Liver (tissue), 6 donors: ENCODE measurements at regions not wholly inside any gene's neighbourhood (a gene's known extent, or its start where the extent isn't known, plus 50 kb on each side); places are given as distances from the start of the nearest gene placed in this dataset.
"Not testable (repeated sequence)": the region's sequence is repeated elsewhere in the genome, so short reads cannot be mapped to it uniquely, and the experiment has no call there.

ENCODE experiments used
- DNase-seq: peaks from one replicate; pipeline ENCODE4 v3.0.0-alpha.2; 2017; ENCODE audit warnings: low spot score
- H3K27ac ChIP-seq, 2 donors: one replicate each; pipeline ENCODE4 v1.7.0; 2013; ENCODE audit warnings: inconsistent platforms in 2 of 2, low read length in 2 of 2, control low read depth in 1 of 2, low read depth in 1 of 2, mild to moderate bottlenecking in 1 of 2
- H3K27me3 ChIP-seq, 4 donors: one replicate each; pipeline versions ENCODE4 v1.6.1 to v1.7.0; 2013; ENCODE audit warnings: low read length in 3 of 4, inconsistent platforms in 1 of 4, mild to moderate bottlenecking in 1 of 4, moderate library complexity in 1 of 4; ENCODE audit not compliant: control insufficient read depth in 4 of 4, insufficient read depth in 4 of 4
- H3K36me3 ChIP-seq, 4 donors: one replicate each; pipeline versions ENCODE4 v1.6.1 to v1.7.0; 2013; ENCODE audit warnings: low read length in 3 of 4, mild to moderate bottlenecking in 3 of 4, low read depth in 1 of 4, moderate library complexity in 1 of 4; ENCODE audit not compliant: control insufficient read depth in 4 of 4, insufficient read depth in 3 of 4
- H3K4me1 ChIP-seq, 4 donors: one replicate each; pipeline versions ENCODE4 v1.6.1 to v1.7.0; 2013; ENCODE audit warnings: low read length in 3 of 4, mild to moderate bottlenecking in 3 of 4, moderate library complexity in 1 of 4; ENCODE audit not compliant: control insufficient read depth in 4 of 4, insufficient read depth in 4 of 4
- H3K4me3 ChIP-seq, 3 donors: one replicate each; pipeline versions ENCODE4 v1.6.1 to v1.7.0; 2013; ENCODE audit warnings: low read length in 3 of 3, control low read depth in 1 of 3, low read depth in 1 of 3, mild to moderate bottlenecking in 1 of 3
- H3K9ac ChIP-seq, 2 donors: one replicate each; pipeline ENCODE4 v1.7.0; 2013; ENCODE audit warnings: low read length in 2 of 2, mild to moderate bottlenecking in 2 of 2, moderate library complexity in 2 of 2, control low read depth in 1 of 2, low read depth in 1 of 2
- H3K9me3 ChIP-seq, 4 donors: one replicate each; pipeline versions ENCODE4 v1.6.1 to v1.7.0; 2013; ENCODE audit warnings: low read length in 3 of 4; ENCODE audit not compliant: control insufficient read depth in 4 of 4
- WGBS: extraction: QIAGEN DNeasy Blood & Tissue Kit; methylation state at CpG from one replicate; pipeline ENCODE4 v1.1.7; 2013; 5-methylcytosine and 5-hydroxymethylcytosine counted together
- donor health status: healthy.
- donor health status: healthy.
- donor health status: healthy.

GRCh38 chr2:111464367-111464766, 343.7 kb downstream of the BCL2L11 start:
- not testable (repeated sequence) for H3K36me3 ChIP-seq, H3K27me3 ChIP-seq, H3K27ac ChIP-seq, H3K4me3 ChIP-seq, H3K9me3 ChIP-seq, DNase-seq, H3K9ac ChIP-seq, H3K4me1 ChIP-seq
- WGBS, result 59% methylated on average over 7 of the region's 10 CpGs

- not testable (repeated sequence) for H3K9me3 ChIP-seq, H3K36me3 ChIP-seq, DNase-seq, H3K9ac ChIP-seq, H3K4me1 ChIP-seq, H3K27ac ChIP-seq, H3K27me3 ChIP-seq, H3K4me3 ChIP-seq
- WGBS, result 91% methylated on average over 3 of the region's 3 CpGs
These were observed 344.8 kb downstream of the BCL2L11 start for GRCh38 chr2:111465521-111465920.

- not testable (repeated sequence) for H3K4me1 ChIP-seq, H3K9ac ChIP-seq, H3K27ac ChIP-seq, DNase-seq, H3K27me3 ChIP-seq, H3K4me3 ChIP-seq, H3K36me3 ChIP-seq, H3K9me3 ChIP-seq
- WGBS, result 62% methylated on average over 4 of the region's 4 CpGs
These were observed 346.0 kb downstream of the BCL2L11 start for GRCh38 chr2:111466744-111467143.

GRCh38 chr2:111470924-111471323, 350.2 kb downstream of the BCL2L11 start:
- H3K27me3 ChIP-seq, H3K4me1 ChIP-seq, H3K4me3 ChIP-seq, H3K9me3 ChIP-seq, H3K9ac ChIP-seq, H3K27ac ChIP-seq, DNase-seq, H3K36me3 ChIP-seq: not testable (repeated sequence)
- WGBS, result 88% methylated on average over 2 of the region's 2 CpGs

- not testable (repeated sequence) for H3K9me3 ChIP-seq, H3K4me3 ChIP-seq, DNase-seq, H3K27me3 ChIP-seq, H3K9ac ChIP-seq, H3K36me3 ChIP-seq, H3K4me1 ChIP-seq, H3K27ac ChIP-seq
- WGBS, result 93% methylated on average over 9 of the region's 9 CpGs
These were observed 351.2 kb downstream of the BCL2L11 start for GRCh38 chr2:111471791-111472530.

- not testable (repeated sequence) for DNase-seq, H3K27ac ChIP-seq, H3K4me3 ChIP-seq, H3K4me1 ChIP-seq, H3K9ac ChIP-seq, H3K27me3 ChIP-seq, H3K36me3 ChIP-seq, H3K9me3 ChIP-seq
- 88% methylated on average over 7 of the region's 7 CpGs for WGBS
These were observed 352.2 kb downstream of the BCL2L11 start for GRCh38 chr2:111472844-111473403.
